ENCODE measurements at regions not wholly inside any gene's neighbourhood (a gene's known extent, or its start where the extent isn't known, plus 50 kb on each side); places are given as distances from the start of the nearest gene placed in this dataset.

DNA sequence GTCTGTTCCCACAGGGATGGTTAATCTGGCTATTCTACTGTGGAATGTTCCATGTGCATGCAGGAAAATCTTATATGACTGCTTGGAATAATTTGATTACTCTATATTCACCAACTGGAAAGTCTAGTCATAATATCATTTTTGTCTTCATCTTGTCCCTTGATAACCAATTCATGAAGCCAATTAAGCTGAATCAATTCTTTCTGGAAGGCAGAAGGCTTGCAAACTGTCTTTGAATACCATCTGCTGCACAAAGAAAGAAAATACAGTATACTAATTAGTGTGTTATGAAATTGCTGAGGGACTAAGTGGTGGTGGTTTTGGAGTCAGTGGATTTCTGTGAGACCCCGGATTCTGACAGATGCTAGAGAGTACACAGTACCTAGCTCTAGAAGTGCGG is 546.5 kb upstream of the MIS18BP1 start:
- TF ChIP-seq, protein P1, sequence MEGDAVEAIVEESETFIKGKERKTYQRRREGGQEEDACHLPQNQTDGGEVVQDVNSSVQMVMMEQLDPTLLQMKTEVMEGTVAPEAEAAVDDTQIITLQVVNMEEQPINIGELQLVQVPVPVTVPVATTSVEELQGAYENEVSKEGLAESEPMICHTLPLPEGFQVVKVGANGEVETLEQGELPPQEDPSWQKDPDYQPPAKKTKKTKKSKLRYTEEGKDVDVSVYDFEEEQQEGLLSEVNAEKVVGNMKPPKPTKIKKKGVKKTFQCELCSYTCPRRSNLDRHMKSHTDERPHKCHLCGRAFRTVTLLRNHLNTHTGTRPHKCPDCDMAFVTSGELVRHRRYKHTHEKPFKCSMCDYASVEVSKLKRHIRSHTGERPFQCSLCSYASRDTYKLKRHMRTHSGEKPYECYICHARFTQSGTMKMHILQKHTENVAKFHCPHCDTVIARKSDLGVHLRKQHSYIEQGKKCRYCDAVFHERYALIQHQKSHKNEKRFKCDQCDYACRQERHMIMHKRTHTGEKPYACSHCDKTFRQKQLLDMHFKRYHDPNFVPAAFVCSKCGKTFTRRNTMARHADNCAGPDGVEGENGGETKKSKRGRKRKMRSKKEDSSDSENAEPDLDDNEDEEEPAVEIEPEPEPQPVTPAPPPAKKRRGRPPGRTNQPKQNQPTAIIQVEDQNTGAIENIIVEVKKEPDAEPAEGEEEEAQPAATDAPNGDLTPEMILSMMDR (IDR thresholded peaks at IDR 0.05; ENCODE audit: insufficient read depth, low read length, poor library complexity, severe bottlenecking), result no peak
- TF ChIP-seq EZH2phosphoT487 (conservative IDR thresholded peaks at IDR 0.05; ENCODE audit: low read length), result no peak
